GM12878 (cell line): ENCODE measurements at regions not wholly inside any gene's neighbourhood (a gene's known extent, or its start where the extent isn't known, plus 50 kb on each side); places are given as distances from the start of the nearest gene placed in this dataset.

Experiments
- ATAC-seq: fragments of 200-7000 bp; cut with Tn5 transposase; 3 replicates; pipeline ENCODE4 v1.9.1; 2020; ENCODE audit warnings: mild to moderate bottlenecking, moderate library complexity
- BruUV-seq: library from RNA; stranded (reverse); fragments of 400-500 nt; replicated peaks from 2 replicates; lab custom pipeline; 2021; lab: Mats Ljungman, UMichigan
- CTCF ChIA-PET: fragments of 300-600 bp; sonication (Branson Sonifier 250); formaldehyde crosslinking; extraction: SDS; loops from one replicate; lab custom pipeline; 2021; ENCODE audit warnings: inconsistent platforms; lab: Yijun Ruan, JAX
- POLR2A ChIA-PET: fragments of 350-600 bp; formaldehyde crosslinking; extraction: SDS; loops from one replicate; lab custom pipeline; 2021; ENCODE audit warnings: inconsistent platforms; lab: Charles Lee
- RAD21 ChIA-PET: fragments of 300-600 bp; sonication (Branson Sonifier 250); formaldehyde crosslinking; loops from one replicate; lab custom pipeline; 2023; ENCODE audit warnings: antibody characterized with exemption; ENCODE audit not compliant: unreplicated experiment; lab: Charles Lee
- SMC1A ChIA-PET: fragments of 300-600 bp; sonication (Branson Sonifier 250); formaldehyde crosslinking; loops from one replicate; lab custom pipeline; 2023; ENCODE audit not compliant: unreplicated experiment, uncharacterized antibody; lab: Charles Lee
- DNase-seq: peaks from one replicate; pipeline ENCODE4 v3.0.0-alpha.2; 2011; ENCODE audit warnings: low read depth, low spot score
- FAIRE-seq: peaks from 3 replicates; lab custom pipeline; 2011; peaks lifted over from hg19 to GRCh38; lab: Jason Lieb, UNC
- H2AFZ ChIP-seq: 2 replicates; pipeline ENCODE4 v1.6.0; 2011; ENCODE audit warnings: low read depth, low read length, control low read depth; ENCODE audit not compliant: control insufficient read depth
- H3K27ac ChIP-seq: 2 replicates; pipeline ENCODE4 v1.5.1; 2011; ENCODE audit warnings: control low read depth; ENCODE audit not compliant: control insufficient read depth, insufficient read depth
- H3K27me3 ChIP-seq, 2 experiments: replicated peaks in 1 of 2; 2 replicates each; pipeline versions ENCODE4 v1.6.0 to v1.6.1; 2011; ENCODE audit warnings: low read length in 1 of 2; ENCODE audit not compliant: control insufficient read depth in 2 of 2, insufficient read depth in 2 of 2
- H3K36me3 ChIP-seq, 2 experiments: 2 replicates each; pipeline ENCODE4 v1.5.1; 2011; ENCODE audit warnings: low read length in 1 of 2; ENCODE audit not compliant: control insufficient read depth in 2 of 2, insufficient read depth in 2 of 2
- H3K4me1 ChIP-seq: 2 replicates; pipeline ENCODE4 v1.6.1; 2011; ENCODE audit warnings: mild to moderate bottlenecking, low read length, moderate library complexity, mixed read lengths; ENCODE audit not compliant: control insufficient read depth, insufficient read depth
- H3K4me2 ChIP-seq: 2 replicates; pipeline ENCODE4 v1.6.0; 2011; ENCODE audit warnings: control low read depth; ENCODE audit not compliant: control insufficient read depth, insufficient read depth
- H3K4me3 ChIP-seq: fragments of 200-600 bp; sonication (generic); 2 replicates; pipeline ENCODE4 v1.5.1; 2016
- H3K79me2 ChIP-seq: 2 replicates; pipeline ENCODE4 v1.6.0; 2011; ENCODE audit warnings: low read length; ENCODE audit not compliant: control insufficient read depth, insufficient read depth
- H3K9ac ChIP-seq: 2 replicates; pipeline ENCODE4 v1.8.0; 2011; ENCODE audit warnings: low read length, control low read depth, mixed read lengths; ENCODE audit not compliant: control insufficient read depth, insufficient read depth
- H3K9me3 ChIP-seq: replicated peaks from 3 replicates; pipeline ENCODE4 v1.5.1; 2011; ENCODE audit warnings: mild to moderate bottlenecking, low read length; ENCODE audit not compliant: control insufficient read depth, insufficient read depth
- H4K20me1 ChIP-seq: 2 replicates; pipeline ENCODE4 v1.6.0; 2011; ENCODE audit not compliant: control insufficient read depth, insufficient read depth
- CBX3 ChIP-seq: fragments of 200-600 bp; sonication (generic); IDR thresholded peaks from 2 replicates; pipeline ENCODE4 v1.6.1; 2016; ENCODE audit warnings: low read depth, borderline replicate concordance
- FOXM1 ChIP-seq: IDR thresholded peaks from 2 replicates; pipeline ENCODE4 v1.6.1; 2012; ENCODE audit warnings: low read depth, mild to moderate bottlenecking, inconsistent platforms, low read length, moderate library complexity
- ZNF217 ChIP-seq: fragments of 450-650 bp; IDR thresholded peaks from 2 replicates; pipeline ENCODE4 v1.6.1; 2017; ENCODE audit warnings: antibody characterized with exemption, mild to moderate bottlenecking
- WGBS: methylation state at CpG from one replicate; pipeline ENCODE4 v1.1.6; 2016; ENCODE audit warnings: low lambda C conversion rate; ENCODE audit not compliant: insufficient replicate concordance, insufficient coverage; ENCODE audit errors: missing lambda C conversion rate; 5-methylcytosine and 5-hydroxymethylcytosine counted together
- in situ Hi-C: fragments of 300-500 bp; cut with MboI; formaldehyde crosslinking; loops from 9 replicates; pipeline ENCODE4 v1.14.3; 2018; ENCODE audit warnings: mixed read lengths
- intact Hi-C: fragments of 100-400 bp; cut with micrococcal nuclease; formaldehyde crosslinking; loops from one replicate; pipeline ENCODE4 v1.14.2; 2022; ENCODE audit not compliant: unreplicated experiment
- TF ChIP-seq, protein P1 (sequence below): IDR thresholded peaks from 2 replicates; pipeline ENCODE4 v1.6.1; 2011; ENCODE audit warnings: low read depth, low read length, improper control_type of control experiment, borderline replicate concordance
- TF ChIP-seq, protein P2 (sequence below): fragments of 450-650 bp; IDR thresholded peaks from 2 replicates; pipeline ENCODE4 v1.6.1; 2016; ENCODE audit warnings: mild to moderate bottlenecking, moderate library complexity, borderline replicate concordance

DNA sequence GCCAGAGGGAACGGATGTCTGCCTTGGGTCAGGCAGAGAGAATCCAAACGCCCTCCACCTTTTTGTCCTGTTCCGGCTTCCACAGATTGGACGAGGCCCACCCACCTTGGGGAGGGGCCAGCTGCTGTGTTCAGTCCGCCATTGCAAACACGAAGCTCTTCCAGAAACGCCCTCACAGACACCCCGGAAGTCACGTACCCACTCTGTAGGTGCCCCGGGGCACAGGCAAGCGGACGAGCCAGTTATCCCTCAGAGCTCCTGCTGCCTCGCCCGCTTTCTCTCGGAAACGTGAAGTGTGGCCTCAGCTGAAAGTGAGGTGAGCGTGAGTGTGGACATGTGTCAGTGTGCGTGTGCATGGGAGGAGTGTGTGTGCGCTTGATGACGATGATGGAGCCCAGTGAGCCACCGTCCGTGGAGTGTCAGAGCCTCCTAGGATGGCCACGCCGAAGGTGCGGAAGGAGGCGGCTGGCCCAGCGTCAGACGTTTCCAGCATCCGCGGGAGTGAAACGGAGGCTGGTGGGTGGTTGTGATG lies 869.2 kb downstream of the TBC1D22A start:
- no peaks in the 10 kb centered on the region for H3K4me1 ChIP-seq
- H3K79me2 ChIP-seq, result no peaks in the 10 kb centered on the region
- in situ Hi-C loops (no loop called here), intact Hi-C loops (no loop called here)
- ChIA-PET RAD21 (no interaction called here), POLR2A (no interaction called here), CTCF (no interaction called here), SMC1A (no interaction called here)
- ATAC-seq, result no peak
- H3K9ac ChIP-seq, result no peak overlapping the region
- WGBS, result 64% methylated on average over 31 of the region's 31 CpGs
- no peak overlapping the region for H3K4me2 ChIP-seq
- no peak for FAIRE-seq
- no peaks in the 10 kb centered on the region for H3K36me3 ChIP-seq
- no peak overlapping the region for H3K27ac ChIP-seq
- no peak for DNase-seq
- no peaks in the 10 kb centered on the region for H4K20me1 ChIP-seq
- TF ChIP-seq CBX3 (no peak), FOXM1 (no peak), ZNF217 (no peak)
- TF ChIP-seq, protein P1, sequence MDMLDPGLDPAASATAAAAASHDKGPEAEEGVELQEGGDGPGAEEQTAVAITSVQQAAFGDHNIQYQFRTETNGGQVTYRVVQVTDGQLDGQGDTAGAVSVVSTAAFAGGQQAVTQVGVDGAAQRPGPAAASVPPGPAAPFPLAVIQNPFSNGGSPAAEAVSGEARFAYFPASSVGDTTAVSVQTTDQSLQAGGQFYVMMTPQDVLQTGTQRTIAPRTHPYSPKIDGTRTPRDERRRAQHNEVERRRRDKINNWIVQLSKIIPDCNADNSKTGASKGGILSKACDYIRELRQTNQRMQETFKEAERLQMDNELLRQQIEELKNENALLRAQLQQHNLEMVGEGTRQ, result no peak
- TF ChIP-seq, protein P2, sequence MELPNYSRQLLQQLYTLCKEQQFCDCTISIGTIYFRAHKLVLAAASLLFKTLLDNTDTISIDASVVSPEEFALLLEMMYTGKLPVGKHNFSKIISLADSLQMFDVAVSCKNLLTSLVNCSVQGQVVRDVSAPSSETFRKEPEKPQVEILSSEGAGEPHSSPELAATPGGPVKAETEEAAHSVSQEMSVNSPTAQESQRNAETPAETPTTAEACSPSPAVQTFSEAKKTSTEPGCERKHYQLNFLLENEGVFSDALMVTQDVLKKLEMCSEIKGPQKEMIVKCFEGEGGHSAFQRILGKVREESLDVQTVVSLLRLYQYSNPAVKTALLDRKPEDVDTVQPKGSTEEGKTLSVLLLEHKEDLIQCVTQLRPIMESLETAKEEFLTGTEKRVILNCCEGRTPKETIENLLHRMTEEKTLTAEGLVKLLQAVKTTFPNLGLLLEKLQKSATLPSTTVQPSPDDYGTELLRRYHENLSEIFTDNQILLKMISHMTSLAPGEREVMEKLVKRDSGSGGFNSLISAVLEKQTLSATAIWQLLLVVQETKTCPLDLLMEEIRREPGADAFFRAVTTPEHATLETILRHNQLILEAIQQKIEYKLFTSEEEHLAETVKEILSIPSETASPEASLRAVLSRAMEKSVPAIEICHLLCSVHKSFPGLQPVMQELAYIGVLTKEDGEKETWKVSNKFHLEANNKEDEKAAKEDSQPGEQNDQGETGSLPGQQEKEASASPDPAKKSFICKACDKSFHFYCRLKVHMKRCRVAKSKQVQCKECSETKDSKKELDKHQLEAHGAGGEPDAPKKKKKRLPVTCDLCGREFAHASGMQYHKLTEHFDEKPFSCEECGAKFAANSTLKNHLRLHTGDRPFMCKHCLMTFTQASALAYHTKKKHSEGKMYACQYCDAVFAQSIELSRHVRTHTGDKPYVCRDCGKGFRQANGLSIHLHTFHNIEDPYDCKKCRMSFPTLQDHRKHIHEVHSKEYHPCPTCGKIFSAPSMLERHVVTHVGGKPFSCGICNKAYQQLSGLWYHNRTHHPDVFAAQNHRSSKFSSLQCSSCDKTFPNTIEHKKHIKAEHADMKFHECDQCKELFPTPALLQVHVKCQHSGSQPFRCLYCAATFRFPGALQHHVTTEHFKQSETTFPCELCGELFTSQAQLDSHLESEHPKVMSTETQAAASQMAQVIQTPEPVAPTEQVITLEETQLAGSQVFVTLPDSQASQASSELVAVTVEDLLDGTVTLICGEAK, result no peak
- no peak overlapping the region for H3K4me3 ChIP-seq
- no peaks in the 10 kb centered on the region; the same call in 2 of the 3 replicates for H3K9me3 ChIP-seq
- no TSS peak for BruUV-seq
- H3K27me3 ChIP-seq, result no peaks in the 10 kb centered on the region
- no peak overlapping the region for H2AFZ ChIP-seq
